ENCODE measurements at regions not wholly inside any gene's neighbourhood (a gene's known extent, or its start where the extent isn't known, plus 50 kb on each side); places are given as distances from the start of the nearest gene placed in this dataset.

DNA sequence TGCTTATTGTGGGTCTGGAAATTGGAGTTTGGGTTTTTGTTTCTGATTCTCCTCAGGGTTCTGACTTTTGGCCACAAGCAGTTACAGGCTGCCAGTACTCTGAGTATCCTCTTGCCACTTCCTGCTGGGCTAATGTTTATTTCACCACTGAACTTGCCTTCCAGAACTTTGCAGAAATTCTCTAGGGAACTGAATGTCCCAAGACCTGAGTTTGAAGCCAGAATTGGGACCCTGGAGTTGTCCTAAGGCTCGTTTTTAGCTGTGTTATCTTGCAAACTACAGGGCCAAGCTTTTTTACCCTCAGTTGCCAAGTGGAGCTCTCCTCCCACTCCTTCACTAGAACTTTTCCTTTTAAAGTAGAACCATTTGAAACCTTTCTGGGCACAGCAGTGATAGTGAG, 89.9 kb downstream of the FAT3 start (continued):
- TF ChIP-seq, protein P1, sequence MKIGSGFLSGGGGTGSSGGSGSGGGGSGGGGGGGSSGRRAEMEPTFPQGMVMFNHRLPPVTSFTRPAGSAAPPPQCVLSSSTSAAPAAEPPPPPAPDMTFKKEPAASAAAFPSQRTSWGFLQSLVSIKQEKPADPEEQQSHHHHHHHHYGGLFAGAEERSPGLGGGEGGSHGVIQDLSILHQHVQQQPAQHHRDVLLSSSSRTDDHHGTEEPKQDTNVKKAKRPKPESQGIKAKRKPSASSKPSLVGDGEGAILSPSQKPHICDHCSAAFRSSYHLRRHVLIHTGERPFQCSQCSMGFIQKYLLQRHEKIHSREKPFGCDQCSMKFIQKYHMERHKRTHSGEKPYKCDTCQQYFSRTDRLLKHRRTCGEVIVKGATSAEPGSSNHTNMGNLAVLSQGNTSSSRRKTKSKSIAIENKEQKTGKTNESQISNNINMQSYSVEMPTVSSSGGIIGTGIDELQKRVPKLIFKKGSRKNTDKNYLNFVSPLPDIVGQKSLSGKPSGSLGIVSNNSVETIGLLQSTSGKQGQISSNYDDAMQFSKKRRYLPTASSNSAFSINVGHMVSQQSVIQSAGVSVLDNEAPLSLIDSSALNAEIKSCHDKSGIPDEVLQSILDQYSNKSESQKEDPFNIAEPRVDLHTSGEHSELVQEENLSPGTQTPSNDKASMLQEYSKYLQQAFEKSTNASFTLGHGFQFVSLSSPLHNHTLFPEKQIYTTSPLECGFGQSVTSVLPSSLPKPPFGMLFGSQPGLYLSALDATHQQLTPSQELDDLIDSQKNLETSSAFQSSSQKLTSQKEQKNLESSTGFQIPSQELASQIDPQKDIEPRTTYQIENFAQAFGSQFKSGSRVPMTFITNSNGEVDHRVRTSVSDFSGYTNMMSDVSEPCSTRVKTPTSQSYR (CRISPR knock-in tag; IDR thresholded peaks at IDR 0.05; ENCODE audit: borderline replicate concordance): no peak

DNA sequence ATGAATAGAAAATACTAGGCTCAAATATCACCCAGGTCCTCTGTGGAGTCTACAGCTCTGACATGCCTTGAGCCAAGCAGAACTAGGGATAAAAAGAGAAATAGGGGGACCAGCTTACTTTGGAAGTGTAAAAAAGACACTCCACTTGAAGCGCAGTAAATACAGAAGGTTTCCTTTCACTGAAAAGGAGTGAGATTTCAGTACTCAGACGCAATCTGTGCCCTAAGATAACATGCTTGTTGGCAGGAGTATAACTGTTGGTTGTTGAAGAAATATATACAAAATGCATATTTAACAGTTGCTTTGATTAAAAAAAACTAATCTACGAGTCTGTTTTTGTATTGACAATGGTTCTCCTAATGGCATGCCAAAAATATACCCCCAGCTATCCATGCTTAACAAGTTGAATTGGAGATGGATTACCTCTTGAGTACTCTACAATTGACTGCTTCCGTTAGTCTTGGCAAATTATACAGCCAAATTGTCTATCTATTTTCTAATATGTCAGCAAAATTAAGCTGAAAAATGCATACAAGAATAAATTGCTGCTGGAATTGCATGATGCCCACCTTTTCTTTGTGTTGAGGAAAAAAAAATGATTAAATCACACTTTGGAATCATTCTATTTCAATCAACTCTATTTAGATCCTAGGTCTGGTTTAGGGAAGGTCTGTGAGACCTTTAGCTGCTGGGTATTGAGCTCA, 91.6 kb downstream of the FAT3 start:
- ChIA-PET CTCF (ENCODE audit: low intra/inter-chr PET ratio, low total read pairs) (no interaction called here), POLR2A (no interaction called here)
- Histone ChIP-seq H3K4me2 (ENCODE audit: low read depth, low read length) (no peak overlapping the region), H3K9ac (ENCODE audit: insufficient read depth, low read depth, low read length) (no peak overlapping the region), H2AFZ (ENCODE audit: low read length) (no peak overlapping the region), H4K20me1 (ENCODE audit: insufficient read depth, low read length) (no peaks in the 10 kb centered on the region), H3K27me3 (ENCODE audit: control insufficient read depth in 1 of 2, insufficient read depth in 2 of 2, low read length in 2 of 2) (no peaks in the 10 kb centered on the region), H3K4me3 (replicated peaks in 1 of 3; ENCODE audit: insufficient read depth in 1 of 3, low read depth in 2 of 3, low read length in 3 of 3) (no peak overlapping the region), H3K27ac (ENCODE audit: extremely low read length, insufficient read depth, low read length) (no peak overlapping the region), H3K36me3 (replicated peaks in 1 of 2; ENCODE audit: control insufficient read depth in 1 of 2, insufficient read depth in 2 of 2, low read length in 2 of 2) (no peaks in the 10 kb centered on the region), H3K9me3 (ENCODE audit: low read length) (no peaks in the 10 kb centered on the region), H3K79me2 (ENCODE audit: insufficient read depth, low read length) (no peaks in the 10 kb centered on the region), H3K4me1 (ENCODE audit: insufficient read depth, low read length) (no peaks in the 10 kb centered on the region)
- DNase-seq (ENCODE audit: low spot score) (no peak), ATAC-seq (no peak), FAIRE-seq (no peak)
- TF ChIP-seq SRY (CRISPR knock-in tag; IDR thresholded peaks at IDR 0.05) (no peak), PCBP2 (optimal IDR thresholded peaks at IDR 0.05; ENCODE audit: low read depth, low read length, poor library complexity, severe bottlenecking) (no peak), MAFK (conservative IDR thresholded peaks at IDR 0.05 in 1 of 2, IDR thresholded peaks at IDR 0.05 in 1 of 2; ENCODE audit: low read length in 2 of 2) (peak; percentile 68 to 83), MAFF (IDR thresholded peaks at IDR 0.05; ENCODE audit: low read depth, low read length) (peak; percentile 84), ZNF329 (CRISPR knock-in tag; IDR thresholded peaks at IDR 0.05; ENCODE audit: low read depth) (no peak)
- BruUV-seq (replicated peaks): no TSS peak
- in situ Hi-C loops (cut with HindIII; ENCODE audit: extremely low pct_ligation_motif_present, low pct_unique_long_range_greater_than_20kb) (no loop called here), intact Hi-C loops (cut with micrococcal nuclease; ENCODE audit: unreplicated experiment) (no loop called here)
- 23% methylated on average over 4 of the region's 4 CpGs for WGBS (ENCODE audit: low lambda C conversion rate)
